PC-3 (cell line): ENCODE measurements at regions not wholly inside any gene's neighbourhood (a gene's known extent, or its start where the extent isn't known, plus 50 kb on each side); places are given as distances from the start of the nearest gene placed in this dataset.
"Not testable (repeated sequence)": the region's sequence is repeated elsewhere in the genome, so short reads cannot be mapped to it uniquely, and the experiment has no call there.

Experiments used
- ATAC-seq: fragments of 200-7000 bp; cut with Tn5 transposase; 2 replicates; pipeline ENCODE4 v1.9.1; 2020; ENCODE audit warnings: mild to moderate bottlenecking, moderate library complexity
- BruUV-seq: library from RNA; stranded (reverse); fragments of 400-500 nt; replicated peaks from 2 replicates; lab custom pipeline; 2021; lab: Mats Ljungman, UMichigan
- CTCF ChIA-PET: fragments of 300-600 bp; sonication (Branson Sonifier 250); formaldehyde crosslinking; loops from one replicate; lab custom pipeline; 2022; ENCODE audit warnings: antibody characterized with exemption; lab: Charles Lee
- POLR2A ChIA-PET: fragments of 300-600 bp; sonication (Branson Sonifier 250); formaldehyde crosslinking; loops from one replicate; lab custom pipeline; 2022; ENCODE audit warnings: antibody characterized with exemption; ENCODE audit not compliant: unreplicated experiment; lab: Charles Lee
- DNase-seq: peaks from one replicate; pipeline ENCODE4 v3.0.0-alpha.2; 2015
- H2AFZ ChIP-seq: fragments of 300-600 bp; sonication (generic); 2 replicates; pipeline ENCODE4 v1.6.0; 2016; ENCODE audit warnings: antibody characterized with exemption, low read length
- H3F3A ChIP-seq: fragments of 300-600 bp; sonication (generic); one replicate; pipeline ENCODE4 v1.6.0; 2017; ENCODE audit warnings: antibody characterized with exemption, low read length, control low read depth, mild to moderate bottlenecking; ENCODE audit not compliant: unreplicated experiment
- H3K27ac ChIP-seq: fragments of 300-600 bp; sonication (generic); 2 replicates; pipeline ENCODE4 v1.5.1; 2016; ENCODE audit warnings: mild to moderate bottlenecking, low read length
- H3K27me3 ChIP-seq: fragments of 300-600 bp; sonication (generic); 2 replicates; pipeline ENCODE4 v1.6.1; 2016; ENCODE audit warnings: low read length, mixed read lengths
- H3K36me3 ChIP-seq: fragments of 300-600 bp; sonication (generic); 2 replicates; pipeline ENCODE4 v1.6.1; 2016; ENCODE audit warnings: low read depth, mixed run types, low read length, mixed read lengths
- H3K4me1 ChIP-seq: fragments of 300-600 bp; sonication (generic); 2 replicates; pipeline ENCODE4 v1.5.1; 2016; ENCODE audit warnings: low read length; ENCODE audit not compliant: insufficient read depth
- H3K4me2 ChIP-seq: fragments of 300-600 bp; sonication (generic); 2 replicates; pipeline ENCODE4 v1.6.0; 2016; ENCODE audit warnings: low read length
- H3K4me3 ChIP-seq: fragments of 300-600 bp; sonication (generic); 2 replicates; pipeline ENCODE4 v1.5.1; 2016; ENCODE audit warnings: mild to moderate bottlenecking, low read length, mixed read lengths
- H3K79me2 ChIP-seq: fragments of 300-600 bp; sonication (generic); 2 replicates; pipeline ENCODE4 v1.6.1; 2017; ENCODE audit warnings: low read length, mixed read lengths
- H3K9ac ChIP-seq: fragments of 300-600 bp; sonication (generic); 2 replicates; pipeline ENCODE4 v1.6.0; 2016; ENCODE audit warnings: mild to moderate bottlenecking, low read length
- H3K9me2 ChIP-seq: fragments of 300-600 bp; sonication (generic); replicated peaks from 2 replicates; pipeline ENCODE4 v1.6.1; 2016; ENCODE audit warnings: mixed run types, low read length, mixed read lengths
- H3K9me3 ChIP-seq: fragments of 300-600 bp; sonication (generic); 2 replicates; pipeline ENCODE4 v1.6.1; 2016; ENCODE audit warnings: low read length, mixed read lengths
- H4K20me1 ChIP-seq: fragments of 300-600 bp; sonication (generic); 2 replicates; pipeline ENCODE4 v1.6.1; 2016; ENCODE audit warnings: low read length, mixed read lengths
- EZH2 ChIP-seq: fragments of 300-600 bp; sonication (generic); IDR thresholded peaks from one replicate; pipeline ENCODE4 v1.6.1; 2017; ENCODE audit warnings: antibody characterized with exemption, mild to moderate bottlenecking, low read length; ENCODE audit not compliant: unreplicated experiment
- EZH2phosphoT487 ChIP-seq: fragments of 300-600 bp; sonication (generic); IDR thresholded peaks from 2 replicates; pipeline ENCODE4 v1.6.1; 2018; ENCODE audit warnings: mild to moderate bottlenecking, antibody characterized with exemption, low read length, borderline replicate concordance
- intact Hi-C: fragments of 100-400 bp; cut with micrococcal nuclease; formaldehyde crosslinking; loops from 2 replicates; pipeline ENCODE4 v1.9.0; 2023
- TF ChIP-seq, protein P1 (sequence below): fragments of 300-600 bp; sonication (generic); conservative IDR thresholded peaks from 2 replicates; pipeline ENCODE4 v1.5.1; 2017; ENCODE audit warnings: antibody characterized with exemption, low read depth, mild to moderate bottlenecking, low read length

DNA sequence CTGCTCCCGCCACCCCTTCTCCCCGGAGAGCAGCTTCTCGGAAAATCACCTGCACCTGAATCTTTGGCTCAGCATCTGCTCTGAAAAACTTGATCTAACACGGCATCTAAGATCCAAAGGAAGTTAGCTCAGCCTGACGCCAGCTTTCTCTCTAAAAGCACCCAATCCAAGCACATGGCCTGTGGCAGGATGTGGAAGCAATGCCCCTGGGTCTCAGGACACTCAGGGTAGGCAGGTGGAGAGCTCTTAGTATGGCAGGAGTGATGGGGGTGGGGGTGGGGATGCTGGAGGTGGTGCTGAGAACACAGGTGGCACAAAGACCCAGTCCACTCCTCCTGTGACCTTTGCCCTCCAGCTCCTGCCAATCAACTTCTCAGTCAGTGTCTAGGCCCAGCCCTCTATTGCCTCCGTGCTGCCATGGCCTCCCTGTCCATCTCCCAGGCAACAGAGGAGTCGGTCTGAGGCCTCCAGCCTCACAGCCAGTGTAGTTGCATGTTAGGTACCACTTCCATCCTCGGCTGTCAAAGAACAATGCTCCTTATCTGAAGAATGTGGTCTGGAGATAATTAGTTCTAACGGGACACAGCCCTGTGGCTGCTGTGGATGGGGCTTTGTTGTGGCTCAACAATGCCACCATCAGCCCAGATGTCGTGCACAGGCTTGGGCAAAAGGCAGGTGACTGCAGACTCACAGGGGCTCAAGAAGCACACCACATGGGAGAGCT lies 180.0 kb upstream of the C14orf180 start:
- H3K9me2 ChIP-seq = no peaks in the 10 kb centered on the region
- H3K9ac ChIP-seq = no peak overlapping the region
- DNase-seq (no peak), ATAC-seq (no peak)
- peaks cover 11% of the 10 kb centered on the region for H3K9me3 ChIP-seq
- intact Hi-C loops = no loop called here
- H3K4me2 ChIP-seq = no peak overlapping the region
- H3K36me3 ChIP-seq = no peaks in the 10 kb centered on the region
- no peak overlapping the region for H2AFZ ChIP-seq
- peaks cover 63% of the 10 kb centered on the region for H3K27me3 ChIP-seq
- no peaks in the 10 kb centered on the region for H3K4me1 ChIP-seq
- H4K20me1 ChIP-seq = no peaks in the 10 kb centered on the region
- ChIA-PET CTCF (no interaction called here), POLR2A (no interaction called here)
- TF ChIP-seq, protein P1, sequence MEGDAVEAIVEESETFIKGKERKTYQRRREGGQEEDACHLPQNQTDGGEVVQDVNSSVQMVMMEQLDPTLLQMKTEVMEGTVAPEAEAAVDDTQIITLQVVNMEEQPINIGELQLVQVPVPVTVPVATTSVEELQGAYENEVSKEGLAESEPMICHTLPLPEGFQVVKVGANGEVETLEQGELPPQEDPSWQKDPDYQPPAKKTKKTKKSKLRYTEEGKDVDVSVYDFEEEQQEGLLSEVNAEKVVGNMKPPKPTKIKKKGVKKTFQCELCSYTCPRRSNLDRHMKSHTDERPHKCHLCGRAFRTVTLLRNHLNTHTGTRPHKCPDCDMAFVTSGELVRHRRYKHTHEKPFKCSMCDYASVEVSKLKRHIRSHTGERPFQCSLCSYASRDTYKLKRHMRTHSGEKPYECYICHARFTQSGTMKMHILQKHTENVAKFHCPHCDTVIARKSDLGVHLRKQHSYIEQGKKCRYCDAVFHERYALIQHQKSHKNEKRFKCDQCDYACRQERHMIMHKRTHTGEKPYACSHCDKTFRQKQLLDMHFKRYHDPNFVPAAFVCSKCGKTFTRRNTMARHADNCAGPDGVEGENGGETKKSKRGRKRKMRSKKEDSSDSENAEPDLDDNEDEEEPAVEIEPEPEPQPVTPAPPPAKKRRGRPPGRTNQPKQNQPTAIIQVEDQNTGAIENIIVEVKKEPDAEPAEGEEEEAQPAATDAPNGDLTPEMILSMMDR = no peak
- TF ChIP-seq EZH2 = no peak
- no peak for TF ChIP-seq EZH2phosphoT487
- BruUV-seq = no TSS peak
- H3K27ac ChIP-seq = no peak overlapping the region
- H3F3A ChIP-seq = no peaks in the 10 kb centered on the region
- H3K4me3 ChIP-seq = no peak overlapping the region
- no peaks in the 10 kb centered on the region for H3K79me2 ChIP-seq

DNA sequence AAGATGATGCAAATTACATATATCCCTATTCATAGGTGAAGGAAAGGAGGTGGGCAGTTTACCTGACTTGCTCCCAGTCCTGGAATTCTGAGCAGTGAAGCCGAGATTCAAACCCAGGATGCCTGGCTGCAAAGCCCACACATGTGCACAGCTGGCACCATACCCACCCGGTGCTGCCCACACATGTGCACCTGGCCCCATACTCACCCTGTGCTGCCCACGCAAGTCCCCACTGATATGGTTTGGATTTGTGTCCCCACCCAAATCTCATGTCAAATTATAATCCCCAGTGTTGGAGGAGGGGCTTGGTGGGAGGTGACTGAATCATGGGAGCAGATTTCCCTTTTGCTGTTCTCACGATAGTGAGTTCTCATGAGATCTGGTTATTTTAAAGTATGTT lies 179.2 kb upstream of the C14orf180 start:
- no peak overlapping the region for H3K9ac ChIP-seq
- H3K9me3 ChIP-seq = peaks cover 11% of the 10 kb centered on the region
- no peaks in the 10 kb centered on the region for H4K20me1 ChIP-seq
- TF ChIP-seq EZH2phosphoT487 (no peak), EZH2 (no peak)
- TF ChIP-seq, protein P1 = no peak
- H3F3A ChIP-seq = no peaks in the 10 kb centered on the region
- intact Hi-C loops = no loop called here
- no peak overlapping the region for H3K4me3 ChIP-seq
- no peak for DNase-seq
- H3K79me2 ChIP-seq = no peaks in the 10 kb centered on the region
- POLR2A ChIA-PET = no interaction called here
- no peak overlapping the region for H3K27ac ChIP-seq
- H3K36me3 ChIP-seq = no peaks in the 10 kb centered on the region
- H3K4me2 ChIP-seq = no peak overlapping the region
- H3K9me2 ChIP-seq = no peaks in the 10 kb centered on the region
- no peaks in the 10 kb centered on the region for H3K4me1 ChIP-seq
- H3K27me3 ChIP-seq = peaks cover 63% of the 10 kb centered on the region
- CTCF ChIA-PET = no interaction called here
- no peak overlapping the region for H2AFZ ChIP-seq
- BruUV-seq = no TSS peak
- no peak for ATAC-seq

DNA sequence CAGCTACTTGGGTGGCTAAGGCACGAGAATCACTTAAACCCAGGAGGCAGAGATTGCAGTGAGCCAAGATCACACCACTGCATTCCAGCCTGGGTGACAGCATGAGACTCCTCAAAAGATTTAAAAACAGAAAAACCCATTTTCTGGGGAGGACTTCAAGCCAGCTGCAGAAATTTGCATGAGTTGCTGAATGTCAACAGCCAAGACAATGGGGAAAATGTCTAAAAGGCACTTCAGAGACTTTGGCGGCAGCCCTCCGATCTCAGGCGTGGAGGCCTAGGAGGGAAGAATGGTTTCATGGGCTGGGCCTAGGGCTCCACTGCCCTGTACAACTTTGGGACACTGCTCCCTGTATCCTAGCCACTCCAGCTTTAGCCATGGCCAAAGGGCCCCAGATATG lies 177.8 kb upstream of the C14orf180 start:
- Histone ChIP-seq H3K79me2 (no peaks in the 10 kb centered on the region), H3K4me1 (no peaks in the 10 kb centered on the region), H3K4me2 (no peak overlapping the region), H4K20me1 (no peaks in the 10 kb centered on the region), H3K9me3 (peaks cover 11% of the 10 kb centered on the region), H3K9me2 (no peaks in the 10 kb centered on the region), H3K27me3 (peaks cover 63% of the 10 kb centered on the region), H3F3A (no peaks in the 10 kb centered on the region), H3K36me3 (no peaks in the 10 kb centered on the region), H3K27ac (no peak overlapping the region), H3K9ac (no peak overlapping the region), H3K4me3 (no peak overlapping the region), H2AFZ (no peak overlapping the region)
- TF ChIP-seq, protein P1 = no peak
- TF ChIP-seq EZH2 = no peak
- TF ChIP-seq EZH2phosphoT487 = no peak
- CTCF ChIA-PET = no interaction called here
- BruUV-seq = no TSS peak
- ATAC-seq = no peak
- POLR2A ChIA-PET = no interaction called here
- no peak for DNase-seq
- intact Hi-C loops = no loop called here

DNA sequence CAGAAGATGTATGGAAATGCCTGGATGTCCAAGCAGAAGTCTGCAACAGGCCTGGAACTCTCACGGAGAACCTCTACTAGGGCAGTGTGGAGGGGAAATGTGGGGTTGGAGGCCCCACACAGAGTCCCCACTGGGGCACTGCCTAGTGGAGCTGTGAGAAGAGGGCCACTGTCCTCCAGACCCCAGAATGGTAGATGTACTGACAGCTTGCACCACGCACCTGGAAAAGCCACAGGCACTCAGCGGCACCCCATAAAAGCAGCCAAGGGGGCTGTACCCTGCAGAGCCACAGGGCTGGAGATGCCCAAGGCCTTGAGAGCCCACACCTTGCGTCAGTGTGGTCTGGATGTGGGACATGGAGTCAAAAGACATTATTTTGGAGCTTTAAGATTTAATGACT lies 177.3 kb upstream of the C14orf180 start:
- BruUV-seq = not testable (repeated sequence)

More for the DNA sequence above, 177.3 kb upstream of the C14orf180 start:
- H3K9me3 ChIP-seq, H3K4me3 ChIP-seq, ATAC-seq, CTCF ChIA-PET, H3F3A ChIP-seq, H4K20me1 ChIP-seq, H3K9me2 ChIP-seq, H3K4me1 ChIP-seq, H3K9ac ChIP-seq, H3K79me2 ChIP-seq, H3K36me3 ChIP-seq, DNase-seq, intact Hi-C loops, H3K27ac ChIP-seq, POLR2A ChIA-PET, H3K4me2 ChIP-seq, H2AFZ ChIP-seq: not testable (repeated sequence)
- H3K27me3 ChIP-seq = peaks cover 63% of the 10 kb centered on the region
